HepG2 (cell line): ENCODE measurements at regions not wholly inside any gene's neighbourhood (a gene's known extent, or its start where the extent isn't known, plus 50 kb on each side); places are given as distances from the start of the nearest gene placed in this dataset.

Experiments used
- ATAC-seq: fragments of 200-7000 bp; cut with Tn5 transposase; 3 replicates; pipeline ENCODE4 v1.9.1; 2020; ENCODE audit warnings: mild to moderate bottlenecking, moderate library complexity
- BruUV-seq: library from RNA; stranded (reverse); fragments of 400-500 nt; replicated peaks from 2 replicates; lab custom pipeline; 2021; lab: Mats Ljungman, UMichigan
- CTCF ChIA-PET: fragments of 300-600 bp; formaldehyde crosslinking; extraction: SDS; loops from one replicate; lab custom pipeline; 2021; ENCODE audit warnings: low total read pairs, inconsistent platforms, low intra/inter-chr PET ratio; lab: Yijun Ruan, JAX
- POLR2A ChIA-PET: fragments of 350-600 bp; sonication (Branson Sonifier 250); formaldehyde crosslinking; loops from one replicate; lab custom pipeline; 2020; ENCODE audit warnings: antibody characterized with exemption, inconsistent platforms; lab: Yijun Ruan, JAX
- DNase-seq: peaks from one replicate; pipeline ENCODE4 v3.0.0-alpha.2; 2015; ENCODE audit warnings: low spot score
- FAIRE-seq: peaks from 3 replicates; lab custom pipeline; 2011; peaks lifted over from hg19 to GRCh38; lab: Jason Lieb, UNC
- H2AFZ ChIP-seq: one replicate; pipeline ENCODE4 v1.6.1; 2011; ENCODE audit warnings: low read length, inconsistent platforms
- H3K27ac ChIP-seq: fragments of 300-600 bp; 3 replicates; pipeline ENCODE4 v1.8.0; 2011; ENCODE audit warnings: mixed run types, mild to moderate bottlenecking, mixed read lengths, low read length, inconsistent platforms; ENCODE audit not compliant: insufficient read depth; ENCODE audit errors: extremely low read length
- H3K27me3 ChIP-seq, 2 experiments: fragments of 200-600 bp in 1 of 2; 2 replicates in 1 of 2; 3 replicates in 1 of 2; pipeline versions ENCODE4 v1.6.0 to v1.8.0; 2011; ENCODE audit warnings: low read length in 2 of 2, mild to moderate bottlenecking in 2 of 2, moderate library complexity in 2 of 2, inconsistent platforms in 1 of 2; ENCODE audit not compliant: insufficient read depth in 2 of 2, control insufficient read depth in 1 of 2
- H3K36me3 ChIP-seq, 2 experiments: fragments of 200-600 bp in 1 of 2; replicated peaks in 1 of 2; 2 replicates in 1 of 2; 3 replicates in 1 of 2; pipeline versions ENCODE4 v1.5.1 to v1.8.0; 2011; ENCODE audit warnings: low read length in 2 of 2, inconsistent platforms in 1 of 2; ENCODE audit not compliant: insufficient read depth in 2 of 2, control insufficient read depth in 1 of 2
- H3K4me1 ChIP-seq: 2 replicates; pipeline ENCODE4 v1.5.1; 2012; ENCODE audit warnings: low read length, inconsistent platforms; ENCODE audit not compliant: insufficient read depth
- H3K4me2 ChIP-seq: 2 replicates; pipeline ENCODE4 v1.6.0; 2011; ENCODE audit warnings: low read depth, low read length, inconsistent platforms
- H3K4me3 ChIP-seq, 3 experiments: fragments of 200-600 bp in 1 of 3; sonication (generic), shearing (Covaris generic) in 1 of 3; replicated peaks in 1 of 3; 2 replicates each; pipeline ENCODE4 v1.5.1; 2011 to 2016; ENCODE audit warnings: low read length in 3 of 3, inconsistent platforms in 2 of 3, low read depth in 2 of 3, mild to moderate bottlenecking in 2 of 3, control low read depth in 1 of 3, mixed read lengths in 1 of 3; ENCODE audit not compliant: insufficient read depth in 1 of 3
- H3K79me2 ChIP-seq: one replicate; pipeline ENCODE4 v1.6.1; 2011; ENCODE audit warnings: low read length, inconsistent platforms; ENCODE audit not compliant: insufficient read depth
- H3K9ac ChIP-seq: 2 replicates; pipeline ENCODE4 v1.6.0; 2011; ENCODE audit warnings: mild to moderate bottlenecking, low read depth, low read length, inconsistent platforms; ENCODE audit not compliant: insufficient read depth
- H3K9me3 ChIP-seq: 2 replicates; pipeline ENCODE4 v1.5.1; 2012; ENCODE audit warnings: mild to moderate bottlenecking, low read length
- H4K20me1 ChIP-seq: 2 replicates; pipeline ENCODE4 v1.6.0; 2011; ENCODE audit warnings: inconsistent platforms, mild to moderate bottlenecking, low read length, moderate library complexity; ENCODE audit not compliant: insufficient read depth
- MAFG ChIP-seq: sonication (generic); formaldehyde crosslinking; IDR thresholded peaks from 2 replicates; pipeline ENCODE4 v1.5.1; 2020; ENCODE audit warnings: mild to moderate bottlenecking, missing genetic modification reagents
- MATR3 ChIP-seq: sonication (generic); formaldehyde crosslinking; IDR thresholded peaks from 2 replicates; pipeline ENCODE4 v1.4.0; 2020; ENCODE audit warnings: missing genetic modification reagents
- NFYC ChIP-seq: IDR thresholded peaks from 2 replicates; pipeline ENCODE4 v1.6.1; 2016; ENCODE audit warnings: missing genetic modification reagents, missing compliant biosample characterization
- NR3C1 ChIP-seq: sonication (generic); formaldehyde crosslinking; IDR thresholded peaks from 2 replicates; pipeline ENCODE4 v1.4.0; 2020; ENCODE audit warnings: missing genetic modification reagents
- PAF1 ChIP-seq: IDR thresholded peaks from 2 replicates; pipeline ENCODE4 v1.6.1; 2016; ENCODE audit warnings: missing genetic modification reagents, missing compliant biosample characterization
- RBAK ChIP-seq: sonication (generic); formaldehyde crosslinking; IDR thresholded peaks from 2 replicates; pipeline ENCODE4 v1.5.1; 2020; ENCODE audit warnings: mild to moderate bottlenecking, missing genetic modification reagents
- SCMH1 ChIP-seq: sonication (generic); formaldehyde crosslinking; IDR thresholded peaks from 2 replicates; pipeline ENCODE4 v1.9.0; 2021; ENCODE audit warnings: missing genetic modification reagents, mild to moderate bottlenecking, borderline replicate concordance
- SUZ12 ChIP-seq: fragments of 150-350 bp; IDR thresholded peaks from 2 replicates; pipeline ENCODE4 v1.6.1; 2014; ENCODE audit warnings: low read depth, low read length
- THYN1 ChIP-seq: sonication (generic); formaldehyde crosslinking; IDR thresholded peaks from 2 replicates; pipeline ENCODE4 v1.8.1; 2023; ENCODE audit warnings: low read depth, mild to moderate bottlenecking, moderate library complexity, missing genetic modification reagents, borderline replicate concordance
- ZNF550 ChIP-seq: sonication (generic); formaldehyde crosslinking; IDR thresholded peaks from 2 replicates; pipeline ENCODE4 v1.4.0; 2020; ENCODE audit warnings: mild to moderate bottlenecking, missing genetic modification reagents, borderline replicate concordance
- ZNF564 ChIP-seq: sonication (generic); formaldehyde crosslinking; IDR thresholded peaks from 2 replicates; pipeline ENCODE4 v1.8.1; 2023; ENCODE audit warnings: mild to moderate bottlenecking, missing genetic modification reagents
- ZNF724P ChIP-seq: sonication (generic); formaldehyde crosslinking; IDR thresholded peaks from 2 replicates; pipeline ENCODE4 v1.8.0; 2022; ENCODE audit warnings: missing genetic modification reagents, borderline replicate concordance
- WGBS: methylation state at CpG from one replicate; pipeline ENCODE4 v1.1.6; 2017; ENCODE audit warnings: low lambda C conversion rate; 5-methylcytosine and 5-hydroxymethylcytosine counted together
- in situ Hi-C: cut with HindIII; loops from 2 replicates; pipeline ENCODE4 v1.10.0; 2017; ENCODE audit warnings: low pct_unique_long_range_greater_than_20kb; ENCODE audit not compliant: extremely low pct_ligation_motif_present
- intact Hi-C: fragments of 100-400 bp; cut with micrococcal nuclease; formaldehyde crosslinking; loops from one replicate; pipeline ENCODE4 v1.10.0; 2022; ENCODE audit not compliant: unreplicated experiment
- TF ChIP-seq, protein P1 (sequence below): sonication (generic); formaldehyde crosslinking; IDR thresholded peaks from 2 replicates; pipeline ENCODE4 v1.4.0; 2020; ENCODE audit warnings: low read depth, missing genetic modification reagents

DNA sequence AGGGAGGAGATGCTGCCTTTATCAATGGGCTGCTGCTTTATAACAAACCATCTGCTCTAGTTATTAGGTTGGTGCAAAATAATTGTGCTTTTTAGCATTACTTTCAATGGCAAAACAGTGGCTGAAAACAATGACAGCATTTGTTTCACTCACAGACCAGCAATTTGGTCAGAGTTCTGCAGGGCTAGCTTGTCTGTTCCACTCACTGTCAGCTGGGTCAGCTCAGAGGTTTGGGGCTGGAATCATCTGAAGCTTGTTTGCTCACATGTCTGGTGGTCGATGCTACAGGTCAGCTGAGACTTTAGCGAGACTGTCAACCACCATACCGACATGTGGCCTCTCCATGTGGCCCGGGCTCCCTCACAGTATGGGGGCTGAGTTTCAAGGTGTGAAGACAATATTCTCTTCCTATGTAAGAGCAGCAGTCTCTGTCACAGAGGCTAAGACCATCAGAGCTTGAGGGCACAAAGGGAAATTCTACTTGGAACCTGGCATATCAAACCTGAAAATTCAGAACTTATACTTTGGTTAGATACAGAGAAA lies 81.3 kb upstream of the LIMCH1 start:
- TF ChIP-seq MATR3 (no peak), ZNF564 (CRISPR knock-in tag) (no peak), THYN1 (no peak), ZNF550 (CRISPR knock-in tag) (no peak), SUZ12 (no peak), NFYC (CRISPR knock-in tag) (no peak), ZNF724P (CRISPR knock-in tag) (no peak), RBAK (CRISPR knock-in tag) (no peak), MAFG (CRISPR knock-in tag) (no peak), NR3C1 (CRISPR knock-in tag) (no peak), SCMH1 (CRISPR knock-in tag) (no peak), PAF1 (CRISPR knock-in tag) (no peak)
- TF ChIP-seq, protein P1, sequence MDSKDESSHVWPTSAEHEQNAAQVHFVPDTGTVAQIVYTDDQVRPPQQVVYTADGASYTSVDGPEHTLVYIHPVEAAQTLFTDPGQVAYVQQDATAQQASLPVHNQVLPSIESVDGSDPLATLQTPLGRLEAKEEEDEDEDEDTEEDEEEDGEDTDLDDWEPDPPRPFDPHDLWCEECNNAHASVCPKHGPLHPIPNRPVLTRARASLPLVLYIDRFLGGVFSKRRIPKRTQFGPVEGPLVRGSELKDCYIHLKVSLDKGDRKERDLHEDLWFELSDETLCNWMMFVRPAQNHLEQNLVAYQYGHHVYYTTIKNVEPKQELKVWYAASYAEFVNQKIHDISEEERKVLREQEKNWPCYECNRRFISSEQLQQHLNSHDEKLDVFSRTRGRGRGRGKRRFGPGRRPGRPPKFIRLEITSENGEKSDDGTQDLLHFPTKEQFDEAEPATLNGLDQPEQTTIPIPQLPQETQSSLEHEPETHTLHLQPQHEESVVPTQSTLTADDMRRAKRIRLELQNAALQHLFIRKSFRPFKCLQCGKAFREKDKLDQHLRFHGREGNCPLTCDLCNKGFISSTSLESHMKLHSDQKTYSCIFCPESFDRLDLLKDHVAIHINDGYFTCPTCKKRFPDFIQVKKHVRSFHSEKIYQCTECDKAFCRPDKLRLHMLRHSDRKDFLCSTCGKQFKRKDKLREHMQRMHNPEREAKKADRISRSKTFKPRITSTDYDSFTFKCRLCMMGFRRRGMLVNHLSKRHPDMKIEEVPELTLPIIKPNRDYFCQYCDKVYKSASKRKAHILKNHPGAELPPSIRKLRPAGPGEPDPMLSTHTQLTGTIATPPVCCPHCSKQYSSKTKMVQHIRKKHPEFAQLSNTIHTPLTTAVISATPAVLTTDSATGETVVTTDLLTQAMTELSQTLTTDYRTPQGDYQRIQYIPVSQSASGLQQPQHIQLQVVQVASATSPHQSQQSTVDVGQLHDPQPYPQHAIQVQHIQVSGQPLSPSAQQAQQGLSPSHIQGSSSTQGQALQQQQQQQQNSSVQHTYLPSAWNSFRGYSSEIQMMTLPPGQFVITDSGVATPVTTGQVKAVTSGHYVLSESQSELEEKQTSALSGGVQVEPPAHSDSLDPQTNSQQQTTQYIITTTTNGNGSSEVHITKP (CRISPR knock-in tag), result no peak
- Histone ChIP-seq H3K9me3 (no peaks in the 10 kb centered on the region), H2AFZ (no peak overlapping the region), H3K4me1 (no peaks in the 10 kb centered on the region), H3K4me2 (no peak overlapping the region), H3K79me2 (no peaks in the 10 kb centered on the region), H3K27ac (no peak overlapping the region), H3K9ac (no peak overlapping the region), H4K20me1 (no peaks in the 10 kb centered on the region), H3K27me3 (0 out of 5 replicates have a peak, but pooled peaks cover 0 to 4% of the 10 kb centered on the region in 2 experiments), H3K4me3 (no peak overlapping the region), H3K36me3 (no peaks in the 10 kb centered on the region)
- ChIA-PET CTCF (no interaction called here), POLR2A (no interaction called here)
- in situ Hi-C loops, result no loop called here
- intact Hi-C loops, result no loop called here
- DNase-seq, result no peak
- BruUV-seq, result no TSS peak
- FAIRE-seq, result no peak
- 0% methylated on average over 2 of the region's 4 CpGs for WGBS
- no peak for ATAC-seq
